ENCODE measurements at regions not wholly inside any gene's neighbourhood (a gene's known extent, or its start where the extent isn't known, plus 50 kb on each side); places are given as distances from the start of the nearest gene placed in this dataset.

GRCh38 chr5:108562205-108562454, 180.2 kb upstream of the FBXL17 start:
- Histone ChIP-seq H3K4me3 (replicated peaks; ENCODE audit: insufficient read depth, low read length) (no peak overlapping the region), H3K27ac (replicated peaks) (no peak overlapping the region), H3K27me3 (ENCODE audit: insufficient read depth, poor library complexity, severe bottlenecking) (no peaks in the 10 kb centered on the region)
- DNase-seq (ENCODE audit: low read depth in 1 of 2, low spot score in 1 of 2): no peak
- no peak for TF ChIP-seq GABPA (IDR thresholded peaks at IDR 0.05; ENCODE audit: low read depth)

- DNase-seq (ENCODE audit: low read depth in 1 of 2, low spot score in 1 of 2): no peak
- Histone ChIP-seq H3K27ac (replicated peaks) (no peak overlapping the region), H3K4me3 (replicated peaks; ENCODE audit: insufficient read depth, low read length) (no peak overlapping the region), H3K27me3 (ENCODE audit: insufficient read depth, poor library complexity, severe bottlenecking) (no peaks in the 10 kb centered on the region)
- TF ChIP-seq SPI1 (IDR thresholded peaks at IDR 0.05; ENCODE audit: borderline replicate concordance, low read depth): no peak
- no peak for TF ChIP-seq GABPA (IDR thresholded peaks at IDR 0.05; ENCODE audit: low read depth)
- TF ChIP-seq REST (IDR thresholded peaks at IDR 0.05; ENCODE audit: insufficient replicate concordance, low read depth): no peak
- TF ChIP-seq POLR2AphosphoS5 (IDR thresholded peaks at IDR 0.05; ENCODE audit: low read depth): no peak
- no peak for TF ChIP-seq CTCF (IDR thresholded peaks at IDR 0.05; ENCODE audit: insufficient read depth, low read length)
These were observed 179.7 kb upstream of the FBXL17 start for GRCh38 chr5:108561416-108562204.

- H3K27ac ChIP-seq (replicated peaks): no peak overlapping the region
These were observed 178.7 kb upstream of the FBXL17 start for GRCh38 chr5:108560581-108560980.

More at GRCh38 chr5:108560581-108560980, 178.7 kb upstream of the FBXL17 start:
- DNase-seq (ENCODE audit: low read depth in 1 of 2, low spot score in 1 of 2): no peak
- TF ChIP-seq REST (IDR thresholded peaks at IDR 0.05; ENCODE audit: insufficient replicate concordance, low read depth) (no peak), POLR2AphosphoS5 (IDR thresholded peaks at IDR 0.05; ENCODE audit: low read depth) (no peak), SPI1 (IDR thresholded peaks at IDR 0.05; ENCODE audit: borderline replicate concordance, low read depth) (no peak), GABPA (IDR thresholded peaks at IDR 0.05; ENCODE audit: low read depth) (no peak), CTCF (IDR thresholded peaks at IDR 0.05; ENCODE audit: insufficient read depth, low read length) (no peak)
- no peak overlapping the region for H3K4me3 ChIP-seq (replicated peaks; ENCODE audit: insufficient read depth, low read length)
- no peaks in the 10 kb centered on the region for H3K27me3 ChIP-seq (ENCODE audit: insufficient read depth, poor library complexity, severe bottlenecking)

All from HL-60 (cell line).